ENCODE measurements at regions not wholly inside any gene's neighbourhood (a gene's known extent, or its start where the extent isn't known, plus 50 kb on each side); places are given as distances from the start of the nearest gene placed in this dataset.

DNA sequence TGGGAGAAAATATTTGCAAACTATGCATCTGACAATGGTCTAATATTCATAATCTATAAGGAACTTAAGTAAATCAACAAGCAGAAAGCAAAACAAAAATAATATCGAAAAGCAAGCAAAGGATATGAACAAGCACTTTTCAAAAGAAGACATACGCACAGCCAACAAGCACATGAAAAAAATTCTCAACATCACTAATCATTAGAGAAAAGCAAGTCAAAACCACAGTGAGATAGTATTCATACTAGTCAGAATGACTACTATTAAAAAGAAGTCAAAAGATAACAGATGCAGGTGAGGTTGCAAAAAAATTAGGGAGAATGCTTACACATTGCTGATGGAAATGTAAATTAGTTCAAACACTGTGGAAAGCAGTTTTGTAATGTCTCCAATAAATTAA, 410.2 kb downstream of the MMUT start:
- H3K27ac ChIP-seq, result no peak overlapping the region
- intact Hi-C loops (cut with DNase I; ENCODE audit: low total_unique reads), result no loop called here
- DNase-seq, result no peak
- no peak for TF ChIP-seq POLR2A (IDR thresholded peaks at IDR 0.05)
- TF ChIP-seq, protein P1, sequence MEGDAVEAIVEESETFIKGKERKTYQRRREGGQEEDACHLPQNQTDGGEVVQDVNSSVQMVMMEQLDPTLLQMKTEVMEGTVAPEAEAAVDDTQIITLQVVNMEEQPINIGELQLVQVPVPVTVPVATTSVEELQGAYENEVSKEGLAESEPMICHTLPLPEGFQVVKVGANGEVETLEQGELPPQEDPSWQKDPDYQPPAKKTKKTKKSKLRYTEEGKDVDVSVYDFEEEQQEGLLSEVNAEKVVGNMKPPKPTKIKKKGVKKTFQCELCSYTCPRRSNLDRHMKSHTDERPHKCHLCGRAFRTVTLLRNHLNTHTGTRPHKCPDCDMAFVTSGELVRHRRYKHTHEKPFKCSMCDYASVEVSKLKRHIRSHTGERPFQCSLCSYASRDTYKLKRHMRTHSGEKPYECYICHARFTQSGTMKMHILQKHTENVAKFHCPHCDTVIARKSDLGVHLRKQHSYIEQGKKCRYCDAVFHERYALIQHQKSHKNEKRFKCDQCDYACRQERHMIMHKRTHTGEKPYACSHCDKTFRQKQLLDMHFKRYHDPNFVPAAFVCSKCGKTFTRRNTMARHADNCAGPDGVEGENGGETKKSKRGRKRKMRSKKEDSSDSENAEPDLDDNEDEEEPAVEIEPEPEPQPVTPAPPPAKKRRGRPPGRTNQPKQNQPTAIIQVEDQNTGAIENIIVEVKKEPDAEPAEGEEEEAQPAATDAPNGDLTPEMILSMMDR (IDR thresholded peaks at IDR 0.05), result no peak
- H3K4me3 ChIP-seq, result no peak overlapping the region
- no peaks in the 10 kb centered on the region for H3K9me3 ChIP-seq
- no peaks in the 10 kb centered on the region for H3K4me1 ChIP-seq
- WGBS, 2 donors, result 87 to 90% methylated on average over 2 of the region's 2 CpGs
- H3K36me3 ChIP-seq (ENCODE audit: low read depth, missing control alignments), result no peaks in the 10 kb centered on the region
- no peaks in the 10 kb centered on the region for H3K27me3 ChIP-seq

DNA sequence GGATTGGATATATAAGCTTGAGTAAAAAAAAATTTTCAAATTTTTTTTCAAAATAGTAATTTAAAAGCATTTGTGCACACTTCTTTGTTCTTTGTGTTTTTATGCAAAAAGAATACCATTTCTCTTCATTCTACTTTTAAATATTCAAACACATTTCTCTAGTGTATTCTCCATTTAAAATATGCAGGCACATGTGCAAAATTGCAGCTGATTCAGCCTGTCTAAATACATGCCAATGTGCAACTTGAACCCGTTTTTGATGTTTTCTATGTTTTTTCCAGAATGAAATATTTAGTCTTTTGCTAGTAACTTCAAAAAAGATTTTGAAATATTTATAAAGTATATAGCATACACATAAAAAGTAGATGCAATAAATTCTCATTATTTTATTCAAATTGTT, 411.8 kb downstream of the MMUT start:
- Histone ChIP-seq H3K4me3 (no peak overlapping the region), H3K9me3 (no peaks in the 10 kb centered on the region), H3K27me3 (no peaks in the 10 kb centered on the region), H3K27ac (no peak overlapping the region), H3K4me1 (no peaks in the 10 kb centered on the region), H3K36me3 (ENCODE audit: low read depth, missing control alignments) (no peaks in the 10 kb centered on the region)
- no peak for DNase-seq
- TF ChIP-seq, protein P1 (IDR thresholded peaks at IDR 0.05), result no peak
- TF ChIP-seq POLR2A (IDR thresholded peaks at IDR 0.05), result no peak
- WGBS, 2 donors, result 71 to 75% methylated on average over 1 of the region's 1 CpG
- intact Hi-C loops (cut with DNase I; ENCODE audit: low total_unique reads), result no loop called here

DNA sequence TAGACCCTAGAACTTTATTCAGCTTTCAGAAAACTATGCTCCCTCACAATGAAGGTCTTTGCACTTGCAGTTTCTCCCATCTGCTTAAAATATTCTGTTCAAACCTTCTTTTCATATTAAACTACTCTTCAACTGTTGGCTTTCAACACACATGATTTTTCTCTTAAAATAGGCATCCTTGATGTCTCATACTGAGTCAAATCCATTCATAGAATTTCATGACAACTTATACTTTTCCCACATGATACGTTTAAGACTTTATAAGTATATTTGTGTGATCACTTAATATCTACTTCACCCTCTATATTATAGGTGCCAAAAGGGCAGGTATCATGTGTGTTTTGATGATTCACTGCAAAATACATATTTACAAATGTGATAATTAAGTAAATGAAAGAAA, 412.5 kb downstream of the MMUT start:
- Histone ChIP-seq H3K36me3 (ENCODE audit: low read depth, missing control alignments) (no peaks in the 10 kb centered on the region), H3K27ac (no peak overlapping the region), H3K4me3 (no peak overlapping the region), H3K4me1 (no peaks in the 10 kb centered on the region), H3K9me3 (no peaks in the 10 kb centered on the region), H3K27me3 (no peaks in the 10 kb centered on the region)
- no peak for DNase-seq
- intact Hi-C loops (cut with DNase I; ENCODE audit: low total_unique reads), result no loop called here
- 86 to 96% methylated on average over 1 of the region's 1 CpG for WGBS, 2 donors
- no peak for TF ChIP-seq POLR2A (IDR thresholded peaks at IDR 0.05)

DNA sequence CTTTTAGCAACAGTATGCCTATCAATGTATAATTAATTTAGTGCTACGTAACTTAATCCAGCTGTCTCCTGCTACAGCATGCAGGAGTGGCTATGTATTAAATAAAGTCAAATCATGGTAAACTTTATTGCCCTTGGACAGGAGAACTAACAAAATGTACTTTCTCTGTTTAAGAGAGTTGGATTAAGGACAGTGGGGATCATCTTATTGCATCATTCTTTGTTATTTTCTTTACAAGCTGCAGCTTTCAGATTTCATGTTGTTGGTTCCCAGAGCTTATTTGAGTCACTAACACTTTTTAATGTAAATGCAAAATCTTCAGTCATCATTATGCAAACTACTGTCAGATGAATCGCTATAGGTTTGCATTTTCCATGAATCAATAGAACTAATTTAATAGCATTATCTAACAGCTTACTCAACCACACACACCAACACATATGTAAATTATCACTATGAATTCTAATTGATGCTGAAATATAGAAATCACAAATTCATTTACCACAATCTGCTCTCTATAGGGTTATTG, 424.7 kb downstream of the MMUT start:
- 87 to 91% methylated on average over 2 of the region's 2 CpGs for WGBS, 2 donors
- H3K36me3 ChIP-seq (ENCODE audit: low read depth, missing control alignments), result no peaks in the 10 kb centered on the region
- H3K4me3 ChIP-seq, result no peak overlapping the region
- no peaks in the 10 kb centered on the region for H3K27me3 ChIP-seq
- TF ChIP-seq, protein P1 (IDR thresholded peaks at IDR 0.05), result no peak
- no peak for TF ChIP-seq POLR2A (IDR thresholded peaks at IDR 0.05)
- H3K9me3 ChIP-seq, result no peaks in the 10 kb centered on the region
- DNase-seq, result no peak
- no peak overlapping the region for H3K27ac ChIP-seq
- intact Hi-C loops (cut with DNase I; ENCODE audit: low total_unique reads), result no loop called here
- no peaks in the 10 kb centered on the region for H3K4me1 ChIP-seq

DNA sequence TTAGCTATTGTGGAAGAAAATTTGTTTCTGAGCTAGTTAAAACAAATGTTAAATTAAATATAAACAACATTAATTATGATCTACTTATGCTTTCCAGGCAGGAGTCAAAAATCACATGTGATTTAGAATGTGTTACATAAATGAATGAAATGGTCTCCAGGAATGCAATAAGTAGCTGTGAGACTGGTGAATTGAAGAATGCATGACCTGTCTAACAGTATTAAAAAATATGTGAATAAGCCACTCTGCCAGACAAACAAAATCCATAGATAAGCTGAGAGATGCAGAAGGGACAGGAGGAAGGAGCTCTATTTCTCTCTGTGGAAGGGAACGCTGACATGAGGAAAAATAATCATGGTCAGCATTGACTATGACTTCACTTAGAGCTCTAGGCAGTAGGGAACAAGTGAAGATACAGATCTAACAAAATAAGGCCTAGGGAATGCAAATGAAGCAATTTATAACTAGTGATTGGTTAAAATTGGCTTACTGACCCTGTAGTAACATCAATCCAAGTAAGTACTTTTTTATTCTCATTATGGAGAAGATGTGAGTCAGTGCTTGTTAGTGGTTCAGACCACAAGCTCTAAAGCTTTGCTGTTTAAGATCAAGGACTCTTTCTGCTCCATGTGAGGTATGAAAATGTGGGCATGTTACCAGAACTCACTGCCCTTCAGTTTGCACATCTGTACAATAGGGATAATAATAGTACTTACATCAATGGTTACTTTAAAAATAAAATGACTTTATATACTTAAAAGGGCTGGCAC, 432.6 kb downstream of the MMUT start:
- 88 to 90% methylated on average over 1 of the region's 1 CpG for WGBS, 2 donors
- H3K4me1 ChIP-seq, result no peaks in the 10 kb centered on the region
- intact Hi-C loops (cut with DNase I; ENCODE audit: low total_unique reads), result no loop called here
- H3K27ac ChIP-seq, result no peak overlapping the region
- H3K4me3 ChIP-seq, result no peak overlapping the region
- H3K9me3 ChIP-seq, result no peaks in the 10 kb centered on the region
- H3K27me3 ChIP-seq, result no peaks in the 10 kb centered on the region
- no peaks in the 10 kb centered on the region for H3K36me3 ChIP-seq (ENCODE audit: low read depth, missing control alignments)
- no peak for TF ChIP-seq POLR2A (IDR thresholded peaks at IDR 0.05)
- no peak for DNase-seq

DNA sequence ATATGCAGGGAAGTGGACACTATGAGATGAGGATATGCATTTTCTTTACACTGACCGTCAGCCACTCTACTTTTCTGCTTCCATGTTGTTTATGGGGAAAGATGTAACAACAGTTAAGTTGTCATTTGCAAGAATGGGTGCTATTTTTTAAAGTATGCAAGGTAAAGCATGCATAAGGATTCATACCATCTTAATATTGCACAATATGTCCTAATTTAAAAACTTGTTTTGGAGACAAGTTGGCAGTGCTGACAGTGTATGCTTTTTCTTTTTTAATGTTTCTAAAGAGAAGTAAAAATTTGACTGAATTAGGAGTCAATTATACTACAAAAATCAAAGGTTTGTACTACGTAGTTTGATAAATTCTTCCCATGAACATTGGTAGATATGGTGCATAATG, 435.4 kb downstream of the MMUT start:
- Histone ChIP-seq H3K9me3 (no peaks in the 10 kb centered on the region), H3K4me1 (no peaks in the 10 kb centered on the region), H3K27ac (no peak overlapping the region), H3K27me3 (no peaks in the 10 kb centered on the region), H3K4me3 (no peak overlapping the region), H3K36me3 (ENCODE audit: low read depth, missing control alignments) (no peaks in the 10 kb centered on the region)
- 87 to 88% methylated on average over 2 of the region's 2 CpGs for WGBS, 2 donors
- TF ChIP-seq, protein P1 (IDR thresholded peaks at IDR 0.05), result no peak
- no peak for TF ChIP-seq POLR2A (IDR thresholded peaks at IDR 0.05)
- intact Hi-C loops (cut with DNase I; ENCODE audit: low total_unique reads), result no loop called here
- DNase-seq, result no peak

All from testis (tissue), 2 donors.